Activated CD4-positive, alpha-beta T cell treated with anti-CD3 and anti-CD28 coated beads, Interleukin-2, amount 50 U/mL, for 48 hours (primary cell): ENCODE measurements at regions not wholly inside any gene's neighbourhood (a gene's known extent, or its start where the extent isn't known, plus 50 kb on each side); places are given as distances from the start of the nearest gene placed in this dataset.
"Not testable (repeated sequence)": the region's sequence is repeated elsewhere in the genome, so short reads cannot be mapped to it uniquely, and the experiment has no call there.

Experiments used
- DNase-seq, 2 experiments: peaks; one replicate each; pipeline ENCODE4 v3.0.0-alpha.2; 2020

GRCh38 chr5:42889311-42889933 lies 77.7 kb upstream of the SELENOP start:
- peak; percentile 70 to 74 for DNase-seq

DNA sequence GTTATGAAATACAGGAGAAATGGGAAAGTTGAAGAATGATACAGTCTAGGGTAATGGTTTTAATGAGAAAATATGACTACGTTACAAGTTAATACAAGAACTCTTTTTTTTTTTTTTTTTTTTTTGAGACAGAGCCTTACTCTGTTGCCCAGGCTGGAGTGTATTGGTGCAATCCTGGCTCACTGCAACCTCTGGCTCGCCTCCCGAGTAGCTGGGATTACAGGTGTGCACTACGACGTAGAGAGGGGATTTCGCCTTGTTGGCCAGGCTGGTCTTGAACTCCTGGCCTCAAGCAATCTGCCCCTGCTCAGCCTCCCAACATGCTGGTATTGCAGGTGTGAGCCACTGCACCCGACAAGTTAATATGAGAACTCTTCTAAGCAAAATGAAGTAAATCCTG lies 77.1 kb upstream of the SELENOP start:
- DNase-seq, result no peak

GRCh38 chr5:42887575-42887974 lies 75.9 kb upstream of the SELENOP start:
- DNase-seq, result no peak

DNA sequence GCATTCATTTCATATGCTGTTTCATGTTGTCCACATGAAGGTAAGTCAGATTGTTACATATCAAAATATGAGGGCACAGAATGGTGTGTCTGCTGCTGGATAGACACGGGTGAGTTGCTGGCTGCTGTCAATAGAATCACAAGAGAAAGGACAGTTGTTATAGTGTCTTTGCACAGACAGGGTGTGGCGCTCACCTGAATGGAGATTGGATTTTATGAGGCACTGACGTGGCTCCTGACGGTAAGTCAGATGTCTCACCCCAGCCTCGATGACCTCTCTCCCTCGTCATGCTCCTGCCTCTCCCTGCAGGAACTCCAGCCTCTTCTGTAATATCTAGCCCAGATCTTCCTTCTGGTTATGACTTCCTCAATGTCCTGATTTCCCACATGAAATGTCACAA lies 75.4 kb upstream of the SELENOP start:
- no peak for DNase-seq

DNA sequence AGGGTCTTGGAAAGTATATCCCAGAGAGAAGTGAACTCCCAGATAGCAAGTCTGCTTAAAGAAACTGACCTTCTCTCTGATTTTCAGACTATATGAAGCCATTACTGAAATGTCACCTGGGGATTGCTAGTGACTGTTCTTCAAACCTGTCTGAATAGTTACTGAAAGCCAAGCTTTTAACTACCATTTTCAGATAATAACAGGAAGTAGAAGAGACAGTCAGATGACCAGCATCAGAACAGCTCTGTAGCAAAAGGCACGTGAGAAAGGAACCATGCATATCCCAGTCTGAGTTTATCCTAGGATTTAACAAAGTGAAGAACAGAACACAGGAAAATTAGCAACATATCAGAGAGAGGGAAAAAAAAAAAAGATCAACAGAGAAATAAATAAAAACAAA lies 74.9 kb upstream of the SELENOP start:
- DNase-seq, result no peak

GRCh38 chr5:42884326-42884725 lies 72.6 kb upstream of the SELENOP start:
- DNase-seq, result no peak

GRCh38 chr5:42881416-42882117 lies 69.9 kb upstream of the SELENOP start:
- DNase-seq, result no peak

GRCh38 chr5:42880496-42881150 lies 68.9 kb upstream of the SELENOP start:
- DNase-seq, result no peak

DNA sequence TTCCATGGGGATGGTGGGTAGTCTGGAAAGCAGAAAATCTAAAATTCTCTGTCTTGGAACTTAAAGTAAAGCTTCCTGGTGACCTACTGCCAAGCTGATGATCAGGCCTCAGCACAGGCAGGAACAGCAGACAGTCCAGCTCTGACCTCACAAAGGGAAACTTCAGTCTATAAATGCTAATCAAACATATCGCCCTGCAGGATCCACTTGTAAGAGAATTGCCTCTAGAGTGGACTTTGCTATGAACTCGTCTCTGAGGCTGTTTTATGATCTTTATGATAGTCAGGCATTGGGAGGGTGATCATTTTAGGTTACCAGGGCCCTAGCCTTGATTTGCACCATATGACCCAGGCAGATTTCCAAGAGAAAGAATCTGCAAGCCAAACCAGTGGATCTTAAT lies 67.6 kb upstream of the SELENOP start:
- DNase-seq, result no peak

GRCh38 chr5:42878550-42878949 lies 66.9 kb upstream of the SELENOP start:
- no peak for DNase-seq

- no peak for DNase-seq
Measured at GRCh38 chr5:42878041-42878440, 66.3 kb upstream of the SELENOP start.

GRCh38 chr5:42877431-42877830 lies 65.7 kb upstream of the SELENOP start:
- DNase-seq, result no peak

DNA sequence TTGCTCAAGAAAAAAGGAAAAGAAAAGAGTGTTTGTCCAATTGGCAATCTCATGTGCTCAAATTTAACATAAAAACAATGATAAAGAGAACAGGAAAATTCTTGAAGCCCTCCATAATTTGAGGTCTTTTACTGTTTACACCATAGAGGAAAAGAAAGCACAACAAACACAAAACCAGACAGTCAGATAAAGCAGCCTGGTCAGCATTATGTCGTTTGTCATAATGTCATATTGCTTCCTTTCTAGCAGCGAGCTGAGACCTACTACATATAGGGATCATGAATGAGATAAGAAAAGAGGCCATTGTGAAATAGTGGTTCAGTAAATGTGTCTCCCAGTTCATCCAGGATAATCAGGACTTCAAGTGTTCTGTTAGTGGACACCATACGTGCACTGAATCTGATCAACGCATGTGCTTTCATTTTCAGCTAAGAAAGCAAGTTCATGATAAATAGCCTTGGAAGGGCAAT lies 64.7 kb upstream of the SELENOP start:
- DNase-seq, result no peak

GRCh38 chr5:42875785-42876374 lies 64.2 kb upstream of the SELENOP start:
- no peak for DNase-seq

- DNase-seq, result no peak
Measured at GRCh38 chr5:42875211-42875610, 63.5 kb upstream of the SELENOP start.

DNA sequence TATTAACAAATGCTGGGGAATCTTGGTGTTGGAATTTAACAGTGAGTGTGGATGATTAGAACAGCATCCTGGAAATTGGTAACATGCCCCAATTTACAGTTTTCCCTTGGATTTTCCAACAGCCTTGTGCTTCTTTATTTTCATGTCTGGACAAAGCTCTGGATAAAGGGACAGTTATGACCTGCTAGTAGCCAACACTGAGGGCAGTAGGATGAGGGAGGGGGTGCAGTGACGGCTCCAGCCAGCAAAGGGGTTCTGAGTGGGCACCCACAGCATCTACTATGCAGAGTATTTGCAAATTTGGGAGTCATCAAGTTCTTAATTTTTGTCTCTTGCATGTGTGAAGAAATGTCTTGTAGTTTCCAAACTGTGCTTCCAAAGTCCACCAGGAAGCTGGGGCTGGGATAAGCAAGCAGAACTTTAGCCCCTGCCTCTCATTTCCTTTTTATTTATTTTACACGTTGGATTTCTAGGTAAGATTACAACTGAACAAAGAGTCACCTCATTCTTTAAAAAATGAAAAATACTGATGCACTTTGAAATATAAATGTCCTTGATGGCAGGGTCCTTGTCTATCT lies 63.0 kb upstream of the SELENOP start:
- no peak for DNase-seq

GRCh38 chr5:42872865-42873264 lies 61.2 kb upstream of the SELENOP start:
- DNase-seq, result no peak

- DNase-seq, result no peak
Measured at GRCh38 chr5:42870882-42871418, 59.3 kb upstream of the SELENOP start.

DNA sequence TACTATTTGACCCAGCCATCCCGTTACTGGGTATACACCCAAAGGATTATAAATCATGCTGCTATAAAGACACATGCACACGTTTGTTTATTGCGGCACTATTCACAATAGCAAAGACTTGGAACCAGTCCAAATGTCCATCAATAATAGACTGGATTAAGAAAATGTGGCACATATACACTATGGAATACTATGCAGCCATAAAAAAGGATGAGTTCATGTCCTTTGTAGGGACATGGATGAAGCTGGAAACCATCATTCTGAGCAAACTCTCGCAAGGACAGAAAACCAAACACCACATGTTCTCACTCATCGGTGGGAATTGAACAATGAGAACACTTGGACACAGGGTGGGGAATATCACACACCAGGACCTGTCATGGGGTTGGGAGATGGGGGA lies 56.7 kb upstream of the SELENOP start:
- DNase-seq, result not testable (repeated sequence)

- not testable (repeated sequence) for DNase-seq
Measured at GRCh38 chr5:42864749-42865148, 53.1 kb upstream of the SELENOP start.
